Astrocyte (in vitro differentiated cells and primary cell): ENCODE measurements at regions not wholly inside any gene's neighbourhood (a gene's known extent, or its start where the extent isn't known, plus 50 kb on each side); places are given as distances from the start of the nearest gene placed in this dataset.

Source experiments
- EZH2 ChIP-seq: IDR thresholded peaks from 2 replicates; pipeline ENCODE4 v1.6.1; 2012; ENCODE audit warnings: mild to moderate bottlenecking, low read length, inconsistent platforms; ENCODE audit not compliant: insufficient read depth
- TF ChIP-seq, protein P1 (sequence below): IDR thresholded peaks from 2 replicates; pipeline ENCODE4 v1.5.1; 2011; ENCODE audit warnings: low read depth, mild to moderate bottlenecking, inconsistent platforms, low read length, moderate library complexity; ENCODE audit not compliant: insufficient read depth

DNA sequence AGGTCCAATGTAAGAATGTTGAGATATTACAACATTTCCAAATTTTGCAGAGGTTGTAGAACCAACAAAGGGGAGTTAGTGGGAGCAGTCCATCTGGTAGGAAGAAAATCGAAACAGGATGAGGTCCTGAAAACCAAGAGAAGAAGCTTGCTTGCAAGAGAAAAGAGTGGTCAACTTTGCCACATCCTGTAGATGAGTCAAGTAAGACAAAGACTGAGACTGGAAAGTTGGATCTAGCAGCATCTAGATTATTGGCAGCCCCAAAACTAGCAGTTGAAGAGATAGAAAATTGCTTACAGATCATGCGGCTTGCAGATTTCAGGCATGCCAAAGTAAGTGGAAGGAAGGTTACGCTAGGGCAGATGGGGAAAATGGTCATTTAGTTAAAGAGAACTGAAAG, 378.9 kb downstream of the GRB14 start:
- no peak for TF ChIP-seq EZH2
- TF ChIP-seq, protein P1, sequence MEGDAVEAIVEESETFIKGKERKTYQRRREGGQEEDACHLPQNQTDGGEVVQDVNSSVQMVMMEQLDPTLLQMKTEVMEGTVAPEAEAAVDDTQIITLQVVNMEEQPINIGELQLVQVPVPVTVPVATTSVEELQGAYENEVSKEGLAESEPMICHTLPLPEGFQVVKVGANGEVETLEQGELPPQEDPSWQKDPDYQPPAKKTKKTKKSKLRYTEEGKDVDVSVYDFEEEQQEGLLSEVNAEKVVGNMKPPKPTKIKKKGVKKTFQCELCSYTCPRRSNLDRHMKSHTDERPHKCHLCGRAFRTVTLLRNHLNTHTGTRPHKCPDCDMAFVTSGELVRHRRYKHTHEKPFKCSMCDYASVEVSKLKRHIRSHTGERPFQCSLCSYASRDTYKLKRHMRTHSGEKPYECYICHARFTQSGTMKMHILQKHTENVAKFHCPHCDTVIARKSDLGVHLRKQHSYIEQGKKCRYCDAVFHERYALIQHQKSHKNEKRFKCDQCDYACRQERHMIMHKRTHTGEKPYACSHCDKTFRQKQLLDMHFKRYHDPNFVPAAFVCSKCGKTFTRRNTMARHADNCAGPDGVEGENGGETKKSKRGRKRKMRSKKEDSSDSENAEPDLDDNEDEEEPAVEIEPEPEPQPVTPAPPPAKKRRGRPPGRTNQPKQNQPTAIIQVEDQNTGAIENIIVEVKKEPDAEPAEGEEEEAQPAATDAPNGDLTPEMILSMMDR: no peak
